CD4-positive, alpha-beta T cell treated with Interleukin-10 for 1 hour (primary cell): ENCODE measurements at regions not wholly inside any gene's neighbourhood (a gene's known extent, or its start where the extent isn't known, plus 50 kb on each side); places are given as distances from the start of the nearest gene placed in this dataset.

Experiments used
- DNase-seq: peaks from one replicate; pipeline ENCODE4 v3.0.0-alpha.2; 2020

DNA sequence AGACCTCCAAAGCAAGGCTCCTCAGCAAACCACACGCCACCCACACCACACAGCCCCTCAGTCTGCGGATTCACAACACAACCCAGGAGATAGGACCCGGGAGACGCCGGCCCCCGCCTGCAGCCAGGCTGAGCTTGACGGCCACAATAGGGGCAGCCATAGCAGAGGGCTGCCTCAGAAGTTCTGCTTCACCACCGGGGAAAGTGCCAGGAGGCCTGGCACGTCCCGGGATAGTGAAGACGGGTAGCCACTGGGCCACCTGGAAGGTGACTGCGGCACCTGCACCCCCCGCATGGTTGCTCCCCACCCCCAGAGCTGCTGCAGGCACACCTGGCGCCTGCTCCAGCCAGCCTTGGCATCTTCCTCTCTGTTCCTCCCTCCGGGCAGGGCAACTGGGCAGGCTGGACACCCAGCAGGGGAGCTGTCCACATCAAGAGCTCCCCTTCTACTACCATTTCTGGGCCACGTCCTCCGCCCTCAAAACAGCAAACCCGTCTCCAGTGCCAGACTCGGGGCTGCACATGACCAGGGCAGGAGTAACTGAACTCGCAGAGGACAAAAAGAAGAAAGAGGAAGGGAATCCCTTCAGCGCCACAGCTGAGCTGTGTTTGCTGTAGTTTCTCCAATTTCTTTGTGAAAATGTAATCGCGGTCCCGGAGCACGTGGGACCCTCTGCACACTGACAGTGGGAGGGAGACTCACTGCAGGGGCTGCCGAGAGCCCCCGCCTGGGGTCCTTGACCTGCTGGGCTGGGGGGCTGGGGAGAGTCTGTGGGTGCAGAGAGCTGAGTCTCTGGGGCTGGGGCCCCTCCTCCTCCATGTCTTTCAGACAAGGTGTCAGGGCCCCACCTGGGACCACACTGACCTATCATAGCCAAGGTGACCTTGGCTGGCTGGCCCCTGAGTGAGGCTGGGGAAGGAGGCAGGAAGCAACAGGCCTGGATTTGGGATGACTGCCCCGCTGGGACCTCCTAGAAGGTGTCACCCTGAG is 74.2 kb upstream of the C14orf180 start:
- no peak for DNase-seq

GRCh38 chr14:104506461-104507253 is 72.9 kb upstream of the C14orf180 start:
- no peak for DNase-seq

GRCh38 chr14:104507443-104507842 is 72.1 kb upstream of the C14orf180 start:
- no peak for DNase-seq

DNA sequence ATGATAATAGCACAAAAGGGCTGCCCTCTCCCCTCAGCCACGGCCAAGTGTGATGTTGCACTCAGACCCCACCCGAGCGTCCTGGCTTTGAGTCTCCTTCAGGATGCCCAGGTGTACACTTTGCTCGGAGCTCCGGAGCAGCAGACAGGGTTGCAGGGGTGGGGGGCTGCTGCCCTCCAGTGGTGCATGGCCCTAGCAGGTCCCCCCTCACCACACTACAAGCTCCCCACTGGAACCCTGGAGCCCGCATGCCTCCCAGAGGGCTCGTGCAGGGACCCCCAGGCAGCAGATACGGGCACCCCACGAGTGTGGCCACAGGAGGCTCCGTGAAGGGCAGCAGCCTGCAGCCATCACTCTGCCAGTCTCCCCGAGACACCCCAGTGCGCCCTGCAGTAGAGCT is 69.9 kb upstream of the C14orf180 start:
- DNase-seq: no peak

DNA sequence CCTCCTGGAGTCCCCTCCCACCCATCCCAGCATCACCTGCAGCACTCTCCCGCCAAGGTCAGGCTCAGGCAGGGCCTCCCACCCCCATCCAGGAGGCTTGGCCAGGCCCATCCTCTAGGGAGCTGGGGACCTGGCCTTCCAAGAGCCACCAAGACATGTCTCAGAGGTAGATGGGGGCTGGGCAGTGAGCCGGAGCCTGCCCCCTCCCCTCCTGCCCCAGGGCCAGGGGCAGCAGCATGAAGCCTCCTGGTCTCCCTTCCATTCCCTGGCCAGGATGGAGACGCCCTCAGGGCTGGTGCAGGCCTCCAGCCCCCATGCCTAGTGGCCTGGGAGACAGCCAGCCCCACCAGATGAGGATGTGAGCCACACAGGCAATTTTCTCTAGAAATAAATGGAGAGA is 69.3 kb upstream of the C14orf180 start:
- DNase-seq: no peak

DNA sequence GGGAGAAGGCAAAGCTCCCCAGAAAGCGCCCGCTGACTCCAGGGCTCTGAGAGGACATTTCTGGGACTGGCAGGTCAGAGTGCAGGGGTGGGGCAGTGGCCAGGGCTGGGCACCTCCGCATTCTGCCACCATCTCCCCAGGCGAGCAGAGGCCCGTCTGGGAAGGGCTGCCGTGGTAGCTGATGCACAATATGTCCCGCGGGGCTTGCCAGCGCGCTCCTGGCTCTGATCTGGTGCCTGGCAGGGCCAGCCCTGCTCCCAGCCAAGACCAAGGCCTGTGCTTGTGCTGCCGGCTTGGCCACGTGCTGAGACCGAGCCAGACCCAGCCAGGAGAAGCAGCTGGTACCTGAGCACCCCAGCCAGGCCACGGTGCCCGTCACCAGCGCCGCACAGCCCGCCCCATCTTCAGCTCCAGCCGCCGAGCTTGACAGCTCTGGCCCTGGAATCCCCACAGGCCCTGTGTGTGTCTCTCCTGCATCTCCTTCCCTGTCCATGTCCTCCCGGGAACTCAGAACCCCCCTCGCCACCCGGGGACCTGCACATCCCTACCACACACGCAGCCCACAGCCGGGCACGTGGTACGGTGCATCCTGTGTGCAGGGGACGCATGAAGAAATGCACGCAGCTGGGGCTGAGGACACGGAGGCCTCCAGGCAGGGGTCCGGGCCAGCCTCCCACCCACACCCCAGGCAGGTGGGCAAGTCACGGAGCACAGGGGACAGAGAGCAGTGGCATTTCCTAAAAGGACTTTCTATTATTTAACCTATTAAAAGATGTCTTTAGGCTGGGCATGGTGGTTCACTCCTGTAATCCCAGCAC is 68.6 kb upstream of the C14orf180 start:
- no peak for DNase-seq

GRCh38 chr14:104512061-104512460 is 67.5 kb upstream of the C14orf180 start:
- DNase-seq: no peak

GRCh38 chr14:104512771-104513640 is 66.6 kb upstream of the C14orf180 start:
- no peak for DNase-seq

DNA sequence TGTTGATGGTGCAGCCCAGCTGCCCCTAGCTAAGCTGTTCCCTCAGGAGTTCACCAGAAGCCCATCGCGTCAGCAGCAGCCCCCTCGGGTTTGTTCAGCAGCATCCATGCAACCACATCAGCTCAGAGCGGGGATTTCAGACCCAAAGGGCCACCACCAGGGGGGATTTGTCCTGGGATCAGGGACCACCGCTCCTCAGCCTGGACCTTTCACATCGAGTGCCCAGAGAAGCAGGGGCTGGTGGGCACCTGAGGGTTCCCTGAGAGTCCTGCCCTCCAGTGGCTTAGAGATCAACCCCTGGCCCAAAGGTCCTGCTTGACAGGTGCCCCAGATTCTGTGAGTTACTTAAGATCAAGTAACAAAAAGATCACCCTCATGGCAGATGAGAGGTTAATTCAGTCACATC is 65.9 kb upstream of the C14orf180 start:
- no peak for DNase-seq

DNA sequence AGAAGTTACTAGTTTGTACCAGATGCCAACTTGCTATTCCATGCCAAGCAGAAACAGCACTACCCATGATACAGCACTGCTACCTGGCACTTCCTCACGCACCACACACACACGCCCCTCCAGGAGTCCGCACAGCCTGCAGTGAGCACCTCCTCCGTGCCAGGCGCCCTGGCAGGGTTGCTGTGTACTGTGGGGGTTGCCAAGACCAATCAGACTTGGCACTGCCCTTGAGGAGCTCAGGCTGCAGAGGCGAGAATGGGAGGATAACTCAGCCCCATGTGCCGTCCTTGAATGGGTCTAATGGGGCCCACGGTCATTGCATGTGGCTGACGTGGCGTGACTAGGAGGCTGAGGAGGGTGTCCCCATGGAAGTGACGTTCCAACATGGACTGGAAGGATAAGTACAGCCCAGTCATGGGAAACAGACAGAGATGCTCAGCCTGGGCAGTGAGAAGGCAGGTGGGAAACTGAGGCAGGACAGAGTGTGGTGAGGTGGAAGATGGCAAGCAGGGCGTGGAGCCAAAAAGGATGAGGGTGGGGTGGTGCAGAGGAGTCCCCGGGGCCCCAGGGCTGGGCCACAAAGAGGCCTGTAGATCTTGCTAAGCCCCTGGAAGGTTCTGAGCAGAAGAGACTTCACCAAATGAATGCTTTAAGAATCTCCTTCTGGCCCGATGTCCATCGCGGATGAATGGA is 65.3 kb upstream of the C14orf180 start:
- DNase-seq: no peak

DNA sequence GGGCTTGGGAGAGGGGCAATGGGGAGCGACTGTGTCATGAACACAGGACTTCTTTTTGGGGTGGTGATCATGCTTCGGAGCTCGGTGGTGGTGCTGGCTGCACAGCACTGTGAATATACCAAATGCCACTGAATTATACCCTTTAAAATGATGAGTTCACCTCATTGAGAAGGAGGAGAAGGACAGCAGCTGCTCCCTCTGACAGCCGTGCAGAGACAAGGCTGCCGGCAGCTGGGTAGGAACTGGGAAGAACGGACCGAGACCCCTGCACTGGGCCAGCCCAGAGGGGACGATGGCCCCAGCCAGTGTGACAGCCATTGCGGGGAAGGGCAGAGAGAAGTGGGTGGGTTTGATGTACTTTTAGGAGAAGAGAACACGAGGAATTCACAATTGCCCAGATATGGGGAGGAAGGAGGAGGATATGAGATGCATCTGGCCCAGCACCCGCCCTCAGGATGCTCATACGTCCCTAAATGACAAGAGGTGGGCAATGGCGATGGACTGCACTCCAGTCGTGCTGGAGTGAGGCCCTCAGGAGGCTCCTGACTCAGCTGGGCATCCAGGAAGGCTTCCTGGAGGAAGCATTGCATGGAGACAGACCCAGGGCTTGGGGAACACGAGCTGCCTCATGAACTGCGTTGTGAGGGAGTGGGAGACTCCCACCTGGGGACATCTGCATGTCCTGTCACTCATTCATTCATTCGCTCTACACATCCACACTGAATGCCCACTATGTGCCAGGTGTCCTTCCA is 64.3 kb upstream of the C14orf180 start:
- DNase-seq: no peak

DNA sequence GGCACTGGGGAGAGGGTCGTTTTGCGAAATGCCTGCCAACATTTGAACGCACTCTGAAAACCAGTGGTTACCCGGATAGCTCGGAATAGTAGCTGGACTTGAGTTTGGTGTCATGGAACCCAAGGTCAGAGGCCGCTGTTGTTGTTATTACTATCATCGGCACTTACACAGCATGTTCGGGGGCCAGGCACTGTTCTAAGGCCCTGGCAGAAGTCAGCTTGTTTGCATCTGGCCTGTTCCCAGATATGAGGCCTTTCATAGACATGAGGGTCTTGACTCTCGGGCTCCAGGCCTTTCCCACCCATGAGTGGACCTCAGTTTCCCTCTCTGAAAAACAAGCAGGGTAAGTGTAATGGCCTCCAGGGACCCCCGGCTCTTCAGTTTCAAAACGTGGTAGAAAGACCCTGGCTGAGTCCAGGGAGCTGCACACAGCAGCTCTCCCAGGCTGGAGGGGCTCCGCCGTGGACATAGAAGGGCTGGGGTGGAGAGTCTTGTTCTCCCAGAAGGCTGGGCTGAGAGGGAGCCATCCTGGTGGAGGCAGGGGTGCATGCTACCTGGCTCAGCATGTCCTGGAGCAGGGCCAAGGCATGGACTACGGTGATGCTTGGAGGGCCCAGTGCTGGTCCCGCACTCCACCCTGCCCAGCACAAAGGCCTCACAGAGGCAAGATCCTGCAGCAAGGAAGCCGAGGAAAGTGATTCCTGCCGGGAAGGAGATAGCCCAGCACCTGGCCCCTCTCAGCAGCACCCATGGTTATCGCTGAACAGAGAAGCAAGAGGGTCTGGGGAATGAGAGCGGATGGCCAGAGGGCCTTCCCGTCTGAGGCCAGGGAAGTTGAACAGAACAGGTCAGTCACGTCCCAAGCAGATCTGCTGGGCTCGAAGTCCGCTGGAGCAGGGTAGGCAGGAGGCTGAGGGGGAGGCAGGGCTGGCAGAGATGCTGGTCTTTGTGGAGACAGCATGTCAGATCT is 63.5 kb upstream of the C14orf180 start:
- no peak for DNase-seq

DNA sequence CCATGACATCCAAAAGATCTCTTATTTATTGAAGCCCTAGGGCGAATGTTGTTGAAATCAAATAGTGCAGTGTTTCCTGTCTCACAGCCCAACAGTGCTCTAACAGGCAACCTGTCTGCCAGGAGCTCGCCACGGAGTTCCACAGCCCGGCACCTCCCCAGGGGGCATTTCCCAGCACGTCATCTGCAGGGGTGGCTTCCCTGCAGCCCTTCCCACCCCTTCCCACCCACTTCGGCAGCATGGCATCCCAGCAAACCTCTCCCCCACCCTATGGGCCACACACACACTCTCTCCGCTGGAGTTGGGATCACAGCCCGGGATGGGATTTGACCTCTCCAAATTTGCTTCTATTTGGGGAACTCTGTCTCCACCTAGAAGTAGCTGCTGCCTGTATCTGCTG is 62.7 kb upstream of the C14orf180 start:
- no peak for DNase-seq

- DNase-seq: no peak
These were observed 62.1 kb upstream of the C14orf180 start for GRCh38 chr14:104517426-104517825.

DNA sequence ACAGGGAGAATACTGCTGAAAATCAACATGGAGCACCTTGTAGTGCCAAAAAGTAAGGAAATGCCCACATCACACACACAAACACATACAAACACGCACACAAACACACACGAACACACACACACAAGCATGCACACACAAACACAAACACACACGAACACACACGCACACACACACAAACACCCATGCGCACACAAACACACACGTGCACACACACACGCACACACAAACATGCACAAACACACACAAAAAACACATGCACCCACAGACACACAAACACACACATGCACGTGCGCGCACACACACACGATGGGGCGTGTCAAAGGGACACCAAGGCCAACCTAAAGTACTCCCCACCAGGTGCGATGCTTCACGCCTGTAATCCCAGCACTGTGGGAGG is 61.7 kb upstream of the C14orf180 start:
- DNase-seq: no peak

DNA sequence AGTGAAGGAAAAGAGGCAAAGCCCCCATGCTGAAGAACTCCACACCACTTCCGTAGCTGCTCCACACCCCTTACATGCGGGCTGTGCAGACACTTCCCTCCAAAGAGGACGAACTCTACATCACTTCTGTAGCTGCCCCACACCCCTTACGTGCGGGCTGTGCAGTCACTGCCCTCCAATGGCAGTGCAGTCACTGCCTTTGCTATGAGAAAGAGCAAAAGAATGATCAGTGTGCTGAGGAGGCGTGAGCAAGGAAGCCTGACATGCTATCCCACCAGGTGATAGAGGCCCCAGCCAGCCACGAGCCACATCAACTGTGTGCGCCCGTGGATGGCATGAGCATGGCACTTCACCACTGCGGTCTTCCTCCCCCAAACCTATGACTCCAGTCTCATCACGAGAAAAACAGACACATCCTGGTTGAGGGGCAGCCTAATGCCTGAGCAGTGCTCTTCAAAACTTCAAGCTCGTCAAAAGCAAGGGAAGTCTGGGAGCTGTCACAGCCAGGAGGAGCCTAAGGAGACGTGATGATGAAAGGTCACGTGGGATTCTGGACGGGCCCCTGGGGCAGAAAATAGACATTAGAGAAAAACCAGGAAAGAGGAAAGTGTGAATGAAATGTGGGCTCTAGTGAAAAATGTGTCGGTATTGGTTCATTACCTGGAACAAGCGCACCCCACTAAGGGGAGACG is 60.8 kb upstream of the C14orf180 start:
- DNase-seq: no peak

- DNase-seq: no peak
These were observed 59.8 kb upstream of the C14orf180 start for GRCh38 chr14:104519721-104520120.

GRCh38 chr14:104520620-104521410 is 58.7 kb upstream of the C14orf180 start:
- DNase-seq: no peak
